Naive thymus-derived CD4-positive, alpha-beta T cell (primary cell): ENCODE measurements at regions not wholly inside any gene's neighbourhood (a gene's known extent, or its start where the extent isn't known, plus 50 kb on each side); places are given as distances from the start of the nearest gene placed in this dataset.
A peak's percentile ranks its signal among the peaks of the same experiment; 100 is the strongest.
"Not testable (repeated sequence)": the region's sequence is repeated elsewhere in the genome, so short reads cannot be mapped to it uniquely, and the experiment has no call there.

Experiments used
- ATAC-seq: fragments of 150-1000 bp; cut with Tn5 transposase; 2 replicates; pipeline ENCODE4 v1.10.0; 2021; ENCODE audit warnings: mild to moderate bottlenecking, moderate library complexity
- CTCF ChIA-PET: fragments of 350-600 bp; sonication (Branson Sonifier 250); formaldehyde crosslinking; loops from one replicate; lab custom pipeline; 2021; ENCODE audit warnings: antibody characterized with exemption; lab: Charles Lee
- POLR2A ChIA-PET: fragments of 350-600 bp; sonication (Branson Sonifier 250); formaldehyde crosslinking; loops from one replicate; lab custom pipeline; 2021; ENCODE audit warnings: antibody characterized with exemption, inconsistent platforms; lab: Charles Lee
- DNase-seq, 9 donors: peaks; one replicate each; pipeline versions ENCODE4 v3.0.0 to v3.0.0-alpha.2; 2020 to 2022; ENCODE audit warnings: mixed read lengths in 1 of 9
- H3K27ac ChIP-seq: one replicate; pipeline ENCODE4 v1.7.0; 2013; ENCODE audit warnings: mild to moderate bottlenecking, low read depth, low read length, moderate library complexity
- H3K27me3 ChIP-seq, 2 donors: one replicate each; pipeline ENCODE4 v1.7.0; 2013; ENCODE audit warnings: low read length in 2 of 2, mild to moderate bottlenecking in 2 of 2, moderate library complexity in 2 of 2; ENCODE audit not compliant: control insufficient read depth in 2 of 2, insufficient read depth in 2 of 2
- H3K36me3 ChIP-seq, 3 experiments: 1 replicate in 2 of 3; 2 replicates in 1 of 3; pipeline ENCODE4 v1.7.0; 2013; ENCODE audit warnings: low read length in 3 of 3, mild to moderate bottlenecking in 3 of 3, moderate library complexity in 1 of 3; ENCODE audit not compliant: insufficient read depth in 3 of 3, control insufficient read depth in 2 of 3
- H3K4me1 ChIP-seq, 2 donors: one replicate each; pipeline ENCODE4 v1.7.0; 2013; ENCODE audit warnings: low read length in 2 of 2, mild to moderate bottlenecking in 2 of 2, moderate library complexity in 1 of 2; ENCODE audit not compliant: control insufficient read depth in 2 of 2, insufficient read depth in 2 of 2
- H3K4me3 ChIP-seq: 2 replicates; pipeline ENCODE4 v1.7.0; 2013; ENCODE audit warnings: mild to moderate bottlenecking, low read length
- H3K9me3 ChIP-seq, 3 experiments: 1 replicate in 2 of 3; 2 replicates in 1 of 3; pipeline ENCODE4 v1.7.0; 2013; ENCODE audit warnings: low read length in 3 of 3; ENCODE audit not compliant: control insufficient read depth in 2 of 3
- H3K27ac Mint-ChIP-seq, 9 donors: one replicate each; pipeline ENCODE4 v1.8.0; 2020 to 2022; ENCODE audit warnings: mixed read lengths in 9 of 9, mild to moderate bottlenecking in 8 of 9, moderate library complexity in 5 of 9, inconsistent platforms in 2 of 9
- H3K27me3 Mint-ChIP-seq, 5 donors: one replicate each; pipeline ENCODE4 v1.8.0; 2021 to 2022; ENCODE audit warnings: mixed read lengths in 5 of 5, mild to moderate bottlenecking in 1 of 5
- H3K36me3 Mint-ChIP-seq, 5 donors: one replicate each; pipeline ENCODE4 v1.8.0; 2020 to 2022; ENCODE audit warnings: mixed read lengths in 5 of 5, mild to moderate bottlenecking in 3 of 5, inconsistent platforms in 1 of 5
- H3K4me1 Mint-ChIP-seq, 7 donors: one replicate each; pipeline ENCODE4 v1.8.0; 2020 to 2022; ENCODE audit warnings: mixed read lengths in 7 of 7, mild to moderate bottlenecking in 3 of 7, inconsistent platforms in 1 of 7
- H3K4me3 Mint-ChIP-seq, 10 donors: one replicate each; pipeline ENCODE4 v1.8.0; 2020 to 2022; ENCODE audit warnings: mild to moderate bottlenecking in 10 of 10, mixed read lengths in 10 of 10, moderate library complexity in 6 of 10, inconsistent platforms in 2 of 10
- H3K9me3 Mint-ChIP-seq, 11 donors: one replicate each; pipeline ENCODE4 v1.8.0; 2020 to 2022; ENCODE audit warnings: mixed read lengths in 11 of 11, mild to moderate bottlenecking in 4 of 11, inconsistent platforms in 1 of 11, moderate library complexity in 1 of 11
- intact Hi-C, 2 donors: fragments of 100-400 bp; cut with micrococcal nuclease; formaldehyde crosslinking; loops; one replicate each; pipeline ENCODE4 v1.15.1; 2023

- ATAC-seq, result no peak
- Mint-ChIP-seq H3K27me3 (peaks cover 11 to 35% (median 23%) of the 10 kb centered on the region in 5 donors), H3K9me3 (peaks cover 0 to 1% (median 0%) of the 10 kb centered on the region in 11 donors)
These were observed 73.1 kb upstream of the COG2 start for GRCh38 chr1:230569201-230569600.

GRCh38 chr1:230568676-230569075 is 73.6 kb upstream of the COG2 start:
- H3K9me3 ChIP-seq, result no peaks in the 10 kb centered on the region
- H3K27ac ChIP-seq, result no peak overlapping the region
- Mint-ChIP-seq H3K27ac (no peak overlapping the region), H3K36me3 (no peaks in the 10 kb centered on the region), H3K4me3 (no peak overlapping the region), H3K27me3 (peaks cover 15 to 38% (median 27%) of the 10 kb centered on the region in 5 donors), H3K4me1 (peaks cover 0 to 4% (median 0%) of the 10 kb centered on the region in 7 donors), H3K9me3 (peaks cover 0 to 1% (median 0%) of the 10 kb centered on the region in 11 donors)
- POLR2A ChIA-PET, result no interaction called here
- H3K36me3 ChIP-seq, result no peaks in the 10 kb centered on the region
- H3K4me3 ChIP-seq, result no peak overlapping the region
- no peaks in the 10 kb centered on the region for H3K27me3 ChIP-seq
- no peaks in the 10 kb centered on the region for H3K4me1 ChIP-seq
- DNase-seq (no peak), ATAC-seq (no peak)
- CTCF ChIA-PET, result no interaction called here
- intact Hi-C loops, result no loop called here

More at GRCh38 chr1:230569201-230569600, 73.1 kb upstream of the COG2 start:
- CTCF ChIA-PET, result no interaction called here
- Mint-ChIP-seq H3K4me1 (peaks cover 0 to 4% (median 0%) of the 10 kb centered on the region in 7 donors), H3K36me3 (no peaks in the 10 kb centered on the region), H3K4me3 (no peak overlapping the region), H3K27ac (no peak overlapping the region)
- intact Hi-C loops, result no loop called here
- Histone ChIP-seq H3K27ac (no peak overlapping the region), H3K27me3 (no peaks in the 10 kb centered on the region), H3K36me3 (no peaks in the 10 kb centered on the region), H3K9me3 (no peaks in the 10 kb centered on the region), H3K4me1 (no peaks in the 10 kb centered on the region), H3K4me3 (no peak overlapping the region)
- POLR2A ChIA-PET, result no interaction called here
- no peak for DNase-seq

DNA sequence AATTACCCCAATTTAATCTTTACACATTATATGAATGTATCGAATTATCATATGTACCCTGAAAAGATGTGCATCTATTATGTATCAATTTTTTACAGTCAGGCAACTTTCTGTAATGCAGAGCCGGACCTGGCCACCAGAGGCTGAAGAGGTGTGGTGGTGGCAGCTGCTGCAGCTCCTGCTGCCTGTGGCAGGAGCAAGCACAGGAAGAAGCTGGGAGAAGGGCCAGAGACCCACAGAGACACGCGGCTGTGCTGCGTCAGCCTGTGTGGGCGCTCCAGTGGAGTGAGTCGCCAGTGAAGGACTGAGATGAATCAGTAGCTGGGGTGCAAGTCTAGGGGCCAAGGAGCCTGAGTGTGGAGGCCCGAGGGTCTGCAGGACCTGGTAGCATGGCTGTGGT is 74.3 kb upstream of the COG2 start:
- Histone ChIP-seq H3K27me3 (no peaks in the 10 kb centered on the region), H3K9me3 (no peaks in the 10 kb centered on the region), H3K4me3 (no peak overlapping the region), H3K27ac (no peak overlapping the region), H3K4me1 (no peaks in the 10 kb centered on the region), H3K36me3 (no peaks in the 10 kb centered on the region)
- Mint-ChIP-seq H3K4me3 (peak overlapping the region in 1 of 10 donors; percentile 24), H3K36me3 (no peaks in the 10 kb centered on the region), H3K27ac (no peak overlapping the region), H3K27me3 (peaks cover 22 to 42% (median 33%) of the 10 kb centered on the region in 5 donors), H3K9me3 (peaks cover 0 to 1% (median 0%) of the 10 kb centered on the region in 11 donors), H3K4me1 (peaks cover 0 to 4% (median 0%) of the 10 kb centered on the region in 7 donors)
- POLR2A ChIA-PET, result no interaction called here
- CTCF ChIA-PET, result no interaction called here
- intact Hi-C loops, result no loop called here
- DNase-seq, result peak in 1 of 9 donors; percentile 31
- ATAC-seq, result no peak

- no peaks in the 10 kb centered on the region for H3K9me3 ChIP-seq
- H3K27ac ChIP-seq, result no peak overlapping the region
- no peaks in the 10 kb centered on the region for H3K4me1 ChIP-seq
- no peaks in the 10 kb centered on the region for H3K36me3 ChIP-seq
- peaks cover 0 to 4% (median 0%) of the 10 kb centered on the region in 7 donors for H3K4me1 Mint-ChIP-seq
- no peak for ATAC-seq
- POLR2A ChIA-PET, result no interaction called here
- H3K27ac Mint-ChIP-seq, result no peak overlapping the region
- peaks cover 0 to 1% (median 0%) of the 10 kb centered on the region in 11 donors for H3K9me3 Mint-ChIP-seq
- H3K27me3 ChIP-seq, result no peaks in the 10 kb centered on the region
- intact Hi-C loops, result no loop called here
- no peak for DNase-seq
- no peak overlapping the region for H3K4me3 Mint-ChIP-seq
- CTCF ChIA-PET, result no interaction called here
- H3K27me3 Mint-ChIP-seq, result peaks cover 27 to 42% (median 33%) of the 10 kb centered on the region in 5 donors
- no peaks in the 10 kb centered on the region for H3K36me3 Mint-ChIP-seq
- H3K4me3 ChIP-seq, result no peak overlapping the region
These were observed 75.1 kb upstream of the COG2 start for GRCh38 chr1:230567221-230567575.

DNA sequence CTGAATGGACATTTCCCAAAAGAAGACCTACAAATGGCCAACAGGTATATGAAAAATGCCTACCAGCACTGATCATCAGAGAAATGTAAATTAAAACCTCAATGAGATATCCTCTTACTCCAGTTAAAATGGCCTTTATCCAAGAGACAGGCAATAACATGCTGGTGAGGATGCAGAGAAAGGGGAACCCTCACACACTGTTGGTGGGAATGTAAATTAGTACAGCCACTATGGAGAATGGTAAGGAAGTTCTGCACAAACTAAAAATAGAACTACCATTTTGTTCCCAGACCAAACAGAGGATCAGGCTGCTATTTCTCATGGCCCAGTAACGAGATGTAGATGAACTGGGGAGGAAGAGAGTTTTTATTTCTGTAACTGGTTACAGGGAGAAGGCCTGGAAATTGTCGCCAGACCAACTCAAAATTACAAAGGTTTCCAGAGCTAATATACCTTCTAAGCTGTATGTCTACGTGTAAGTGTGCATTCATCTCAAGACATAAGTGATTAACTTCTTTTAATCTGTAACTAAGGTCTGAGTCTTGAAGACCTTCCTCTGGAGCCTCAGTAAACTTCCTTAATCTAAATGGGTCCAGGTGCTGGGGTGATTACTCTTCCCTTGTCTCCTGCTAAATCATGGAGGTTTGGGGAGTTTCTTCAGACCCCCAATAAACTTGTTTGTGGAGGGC is 75.6 kb upstream of the COG2 start:
- DNase-seq, H3K36me3 ChIP-seq, H3K4me1 Mint-ChIP-seq, H3K27ac ChIP-seq, H3K36me3 Mint-ChIP-seq, H3K9me3 Mint-ChIP-seq, H3K27ac Mint-ChIP-seq, H3K4me1 ChIP-seq, H3K9me3 ChIP-seq, POLR2A ChIA-PET, intact Hi-C loops, H3K4me3 Mint-ChIP-seq, H3K27me3 ChIP-seq, CTCF ChIA-PET, H3K4me3 ChIP-seq, ATAC-seq: not testable (repeated sequence)
- H3K27me3 Mint-ChIP-seq, result peaks cover 27 to 42% (median 33%) of the 10 kb centered on the region in 5 donors

- Mint-ChIP-seq H3K4me1 (peaks cover 0 to 4% (median 0%) of the 10 kb centered on the region in 7 donors), H3K27ac (no peak overlapping the region), H3K27me3 (peaks cover 27 to 39% (median 33%) of the 10 kb centered on the region in 5 donors), H3K4me3 (no peak overlapping the region), H3K36me3 (no peaks in the 10 kb centered on the region), H3K9me3 (peaks cover 0 to 1% (median 0%) of the 10 kb centered on the region in 11 donors)
- ATAC-seq (no peak), DNase-seq (no peak)
- Histone ChIP-seq H3K36me3 (no peaks in the 10 kb centered on the region), H3K4me3 (no peak overlapping the region), H3K9me3 (no peaks in the 10 kb centered on the region), H3K4me1 (no peaks in the 10 kb centered on the region), H3K27ac (no peak overlapping the region), H3K27me3 (no peaks in the 10 kb centered on the region)
- ChIA-PET CTCF (no interaction called here), POLR2A (no interaction called here)
- intact Hi-C loops, result no loop called here
These were observed 77.1 kb upstream of the COG2 start for GRCh38 chr1:230565141-230565540.

GRCh38 chr1:230563591-230563990 is 78.7 kb upstream of the COG2 start:
- Histone ChIP-seq H3K9me3 (no peaks in the 10 kb centered on the region), H3K4me3 (no peak overlapping the region), H3K36me3 (no peaks in the 10 kb centered on the region), H3K27ac (no peak overlapping the region), H3K27me3 (no peaks in the 10 kb centered on the region), H3K4me1 (no peaks in the 10 kb centered on the region)
- ChIA-PET POLR2A (no interaction called here), CTCF (no interaction called here)
- ATAC-seq, result no peak
- no peaks in the 10 kb centered on the region for H3K9me3 Mint-ChIP-seq
- H3K4me1 Mint-ChIP-seq, result peaks cover 0 to 4% (median 0%) of the 10 kb centered on the region in 7 donors
- DNase-seq, result no peak
- H3K4me3 Mint-ChIP-seq, result no peak overlapping the region
- H3K27me3 Mint-ChIP-seq, result peaks cover 26 to 43% (median 29%) of the 10 kb centered on the region in 5 donors
- H3K27ac Mint-ChIP-seq, result no peak overlapping the region
- no peaks in the 10 kb centered on the region for H3K36me3 Mint-ChIP-seq
- intact Hi-C loops, result no loop called here
